T-cell (primary cell): ENCODE measurements at regions not wholly inside any gene's neighbourhood (a gene's known extent, or its start where the extent isn't known, plus 50 kb on each side); places are given as distances from the start of the nearest gene placed in this dataset.

Experiments
- ATAC-seq, 4 experiments: fragments of 200-7000 bp in 3 of 4; fragments of 150-1000 bp in 1 of 4; cut with Tn5 transposase; replicated peaks in 1 of 4; 1 replicate in 3 of 4; 2 replicates in 1 of 4; pipeline ENCODE4 v1.10.0; 2021; ENCODE audit warnings: moderate library complexity in 3 of 4, mild to moderate bottlenecking in 2 of 4, moderate number of reproducible peaks in 1 of 4
- CTCF ChIA-PET, 2 donors: fragments of 300-600 bp; sonication (Branson Sonifier 250); formaldehyde crosslinking; loops; one replicate each; lab custom pipeline; 2022; ENCODE audit warnings: antibody characterized with exemption in 2 of 2; lab: Charles Lee
- POLR2A ChIA-PET, 2 donors: fragments of 300-600 bp; sonication (Branson Sonifier 250); formaldehyde crosslinking; loops; one replicate each; lab custom pipeline; 2022; ENCODE audit warnings: antibody characterized with exemption in 2 of 2; lab: Charles Lee
- DNase-seq, 35 experiments: peaks; one replicate each; pipeline versions ENCODE4 v3.0.0 to v3.0.0-alpha.2; 2013 to 2023
- H3K27ac ChIP-seq: one replicate; pipeline ENCODE4 v1.5.1; 2013; ENCODE audit warnings: low read length
- H3K27me3 ChIP-seq, 2 experiments: replicated peaks in 1 of 2; 1 replicate in 1 of 2; 2 replicates in 1 of 2; pipeline versions ENCODE4 v1.6.1 to v1.7.0; 2013; ENCODE audit warnings: low read length in 1 of 2, mixed read lengths in 1 of 2; ENCODE audit not compliant: control insufficient read depth in 2 of 2, insufficient read depth in 2 of 2; ENCODE audit errors: extremely low read depth in 1 of 2
- H3K36me3 ChIP-seq, 2 donors: 1 replicate in 1 of 2; 2 replicates in 1 of 2; pipeline versions ENCODE4 v1.6.1 to v1.7.0; 2013; ENCODE audit warnings: low read length in 1 of 2; ENCODE audit not compliant: control insufficient read depth in 2 of 2, insufficient read depth in 1 of 2; ENCODE audit errors: extremely low read depth in 1 of 2
- H3K4me1 ChIP-seq, 2 experiments: 1 replicate in 1 of 2; 2 replicates in 1 of 2; pipeline versions ENCODE4 v1.6.1 to v1.7.0; 2013; ENCODE audit warnings: low read length in 2 of 2, mixed read lengths in 1 of 2; ENCODE audit not compliant: insufficient read depth in 2 of 2, control insufficient read depth in 1 of 2; ENCODE audit errors: extremely low read depth in 1 of 2
- H3K4me3 ChIP-seq, 2 donors: 1 replicate in 1 of 2; 2 replicates in 1 of 2; pipeline versions ENCODE4 v1.5.1 to v1.7.0; 2013; ENCODE audit warnings: mild to moderate bottlenecking in 2 of 2, low read length in 1 of 2, moderate library complexity in 1 of 2; ENCODE audit not compliant: control insufficient read depth in 1 of 2; ENCODE audit errors: extremely low read depth in 1 of 2
- H3K9me3 ChIP-seq: 2 replicates; pipeline ENCODE4 v1.7.0; 2013
- H3K27ac Mint-ChIP-seq, 2 donors: one replicate each; pipeline ENCODE4 v1.8.0; 2020 to 2021; ENCODE audit warnings: mild to moderate bottlenecking in 2 of 2, mixed read lengths in 2 of 2
- H3K27me3 Mint-ChIP-seq, 2 donors: one replicate each; pipeline ENCODE4 v1.8.0; 2021 to 2022; ENCODE audit warnings: mixed read lengths in 2 of 2
- H3K36me3 Mint-ChIP-seq: one replicate; pipeline ENCODE4 v1.8.0; 2021; ENCODE audit warnings: mixed read lengths
- H3K4me1 Mint-ChIP-seq, 3 donors: one replicate each; pipeline ENCODE4 v1.8.0; 2020 to 2022; ENCODE audit warnings: mixed read lengths in 3 of 3, mild to moderate bottlenecking in 1 of 3
- H3K4me3 Mint-ChIP-seq, 3 donors: one replicate each; pipeline ENCODE4 v1.8.0; 2020 to 2022; ENCODE audit warnings: mild to moderate bottlenecking in 3 of 3, mixed read lengths in 3 of 3, moderate library complexity in 3 of 3
- H3K9me3 Mint-ChIP-seq, 3 donors: one replicate each; pipeline ENCODE4 v1.8.0; 2020 to 2022; ENCODE audit warnings: mixed read lengths in 3 of 3
- WGBS: methylation state at CpG from one replicate; pipeline ENCODE4 v1.1.5; 2013; ENCODE audit warnings: missing lambda C conversion rate; ENCODE audit not compliant: insufficient coverage; 5-methylcytosine and 5-hydroxymethylcytosine counted together

GRCh38 chr4:130486186-130486585 is 1390.2 kb downstream of the C4orf33 start:
- H3K36me3 Mint-ChIP-seq = no peaks in the 10 kb centered on the region
- Histone ChIP-seq H3K36me3 (no peaks in the 10 kb centered on the region), H3K9me3 (no peaks in the 10 kb centered on the region), H3K27ac (no peak overlapping the region), H3K4me3 (no peak overlapping the region), H3K27me3 (no peaks in the 10 kb centered on the region), H3K4me1 (no peaks in the 10 kb centered on the region)
- no peaks in the 10 kb centered on the region for H3K27me3 Mint-ChIP-seq
- ChIA-PET POLR2A (interaction anchor here in 1 of 2 donors (0.6 kb wide), 1 partner anchor 11 kb away, joined by 3 read pairs; no protein-coding TSS in a partner anchor), CTCF (no interaction called here)
- no peak overlapping the region for H3K27ac Mint-ChIP-seq
- peaks cover 9 to 26% (median 14%) of the 10 kb centered on the region in 3 donors for H3K9me3 Mint-ChIP-seq
- H3K4me3 Mint-ChIP-seq = no peak overlapping the region
- no peak for DNase-seq
- ATAC-seq = no peak
- no peaks in the 10 kb centered on the region for H3K4me1 Mint-ChIP-seq

- DNase-seq = no peak
- Mint-ChIP-seq H3K36me3 (no peaks in the 10 kb centered on the region), H3K9me3 (peaks cover 14 to 30% (median 18%) of the 10 kb centered on the region in 3 donors), H3K27me3 (no peaks in the 10 kb centered on the region), H3K27ac (no peak overlapping the region), H3K4me3 (no peak overlapping the region), H3K4me1 (no peaks in the 10 kb centered on the region)
- H3K4me1 ChIP-seq = no peaks in the 10 kb centered on the region
- H3K27ac ChIP-seq = no peak overlapping the region
- no peak overlapping the region for H3K4me3 ChIP-seq
- H3K27me3 ChIP-seq = no peaks in the 10 kb centered on the region
- ChIA-PET CTCF (no interaction called here), POLR2A (no interaction called here)
- no peaks in the 10 kb centered on the region for H3K36me3 ChIP-seq
- H3K9me3 ChIP-seq = no peaks in the 10 kb centered on the region
- ATAC-seq = no peak
Observed at GRCh38 chr4:130486841-130487240, 1390.9 kb downstream of the C4orf33 start.

- CTCF ChIA-PET = no interaction called here
- Histone ChIP-seq H3K27ac (no peak overlapping the region), H3K27me3 (no peaks in the 10 kb centered on the region), H3K4me1 (no peaks in the 10 kb centered on the region), H3K9me3 (no peaks in the 10 kb centered on the region), H3K4me3 (no peak overlapping the region), H3K36me3 (no peaks in the 10 kb centered on the region)
- Mint-ChIP-seq H3K9me3 (peaks cover 2 to 22% (median 9%) of the 10 kb centered on the region in 3 donors), H3K4me3 (no peak overlapping the region), H3K27me3 (no peaks in the 10 kb centered on the region), H3K27ac (no peak overlapping the region), H3K4me1 (no peaks in the 10 kb centered on the region), H3K36me3 (no peaks in the 10 kb centered on the region)
- ATAC-seq (no peak), DNase-seq (no peak)
- POLR2A ChIA-PET = no interaction called here
- WGBS = no CpG with 5 or more reads among the region's 3 CpGs
Observed at GRCh38 chr4:130510661-130511060, 1414.7 kb downstream of the C4orf33 start.

- H3K4me3 Mint-ChIP-seq = no peak overlapping the region
- Histone ChIP-seq H3K9me3 (no peaks in the 10 kb centered on the region), H3K4me3 (no peak overlapping the region), H3K36me3 (no peaks in the 10 kb centered on the region), H3K4me1 (no peaks in the 10 kb centered on the region), H3K27me3 (no peaks in the 10 kb centered on the region), H3K27ac (no peak overlapping the region)
- ATAC-seq (no peak), DNase-seq (no peak)
- no peak overlapping the region for H3K27ac Mint-ChIP-seq
- ChIA-PET CTCF (no interaction called here), POLR2A (no interaction called here)
- no peaks in the 10 kb centered on the region for H3K27me3 Mint-ChIP-seq
- peaks cover 4 to 22% (median 9%) of the 10 kb centered on the region in 3 donors for H3K9me3 Mint-ChIP-seq
- 100% methylated on average over 3 of the region's 5 CpGs for WGBS
- no peaks in the 10 kb centered on the region for H3K36me3 Mint-ChIP-seq
- no peaks in the 10 kb centered on the region for H3K4me1 Mint-ChIP-seq
Observed at GRCh38 chr4:130511776-130512175, 1415.8 kb downstream of the C4orf33 start.

GRCh38 chr4:130524057-130524456 is 1428.1 kb downstream of the C4orf33 start:
- H3K4me1 Mint-ChIP-seq = no peaks in the 10 kb centered on the region
- Histone ChIP-seq H3K36me3 (no peaks in the 10 kb centered on the region), H3K4me1 (no peaks in the 10 kb centered on the region), H3K9me3 (peaks cover 2% of the 10 kb centered on the region), H3K27me3 (no peaks in the 10 kb centered on the region), H3K4me3 (no peak overlapping the region), H3K27ac (no peak overlapping the region)
- no CpG with 5 or more reads among the region's 1 CpG for WGBS
- no peak overlapping the region for H3K4me3 Mint-ChIP-seq
- no peaks in the 10 kb centered on the region for H3K27me3 Mint-ChIP-seq
- ATAC-seq (no peak), DNase-seq (no peak)
- no peaks in the 10 kb centered on the region for H3K36me3 Mint-ChIP-seq
- peaks cover 0 to 19% (median 7%) of the 10 kb centered on the region in 3 donors for H3K9me3 Mint-ChIP-seq
- POLR2A ChIA-PET = no interaction called here
- no peak overlapping the region for H3K27ac Mint-ChIP-seq
- CTCF ChIA-PET = no interaction called here

- WGBS = 59% methylated on average over 5 of the region's 5 CpGs
- no peak for DNase-seq
- no peak overlapping the region for H3K27ac Mint-ChIP-seq
Observed at GRCh38 chr4:130530505-130530904, 1434.6 kb downstream of the C4orf33 start.

GRCh38 chr4:130534651-130535050 is 1438.7 kb downstream of the C4orf33 start:
- peaks cover 5 to 26% (median 14%) of the 10 kb centered on the region in 3 donors for H3K9me3 Mint-ChIP-seq
- H3K27me3 Mint-ChIP-seq = no peaks in the 10 kb centered on the region
- H3K27ac Mint-ChIP-seq = no peak overlapping the region
- ChIA-PET CTCF (interaction anchor here in 1 of 2 donors (0.6 kb wide), 1 partner anchor 10 kb away, joined by 5 read pairs; no protein-coding TSS in a partner anchor), POLR2A (no interaction called here)
- no peaks in the 10 kb centered on the region for H3K4me1 ChIP-seq
- H3K9me3 ChIP-seq = no peaks in the 10 kb centered on the region
- H3K27ac ChIP-seq = no peak overlapping the region
- WGBS = no CpG with 5 or more reads among the region's 1 CpG
- H3K4me3 Mint-ChIP-seq = no peak overlapping the region
- no peaks in the 10 kb centered on the region for H3K4me1 Mint-ChIP-seq
- DNase-seq (no peak), ATAC-seq (no peak)
- H3K27me3 ChIP-seq = no peaks in the 10 kb centered on the region
- no peak overlapping the region for H3K4me3 ChIP-seq
- no peaks in the 10 kb centered on the region for H3K36me3 ChIP-seq
- no peaks in the 10 kb centered on the region for H3K36me3 Mint-ChIP-seq

More at GRCh38 chr4:130530505-130530904, 1434.6 kb downstream of the C4orf33 start:
- Histone ChIP-seq H3K36me3 (no peaks in the 10 kb centered on the region), H3K4me3 (no peak overlapping the region), H3K27me3 (no peaks in the 10 kb centered on the region), H3K27ac (no peak overlapping the region), H3K4me1 (no peaks in the 10 kb centered on the region), H3K9me3 (no peaks in the 10 kb centered on the region)
- H3K9me3 Mint-ChIP-seq = peaks cover 13 to 22% (median 15%) of the 10 kb centered on the region in 3 donors
- H3K4me1 Mint-ChIP-seq = no peaks in the 10 kb centered on the region
- no peak overlapping the region for H3K4me3 Mint-ChIP-seq
- ATAC-seq = no peak
- no peaks in the 10 kb centered on the region for H3K36me3 Mint-ChIP-seq
- ChIA-PET POLR2A (no interaction called here), CTCF (no interaction called here)
- no peaks in the 10 kb centered on the region for H3K27me3 Mint-ChIP-seq
